ENCODE measurements at regions not wholly inside any gene's neighbourhood (a gene's known extent, or its start where the extent isn't known, plus 50 kb on each side); places are given as distances from the start of the nearest gene placed in this dataset.

DNA sequence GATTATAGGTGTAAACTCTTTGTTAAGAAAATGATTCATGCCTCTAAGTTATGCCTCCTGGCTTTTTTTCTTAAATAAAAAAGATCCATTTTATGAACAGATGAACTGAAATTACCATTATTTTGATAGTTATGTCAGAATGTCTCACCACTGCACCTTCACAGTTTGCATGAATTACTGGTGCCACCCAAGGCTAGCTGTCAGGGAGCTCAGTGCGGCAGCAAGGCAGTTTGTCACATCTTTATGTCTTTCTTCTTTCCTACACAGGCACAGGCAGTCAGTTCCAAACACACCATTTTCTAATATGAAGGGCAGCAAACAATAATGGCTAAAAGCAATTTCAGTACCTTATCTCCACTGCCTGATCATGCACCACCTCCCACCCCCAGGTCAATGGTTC is 147.7 kb downstream of the SREK1 start:
- TF ChIP-seq, protein P1, sequence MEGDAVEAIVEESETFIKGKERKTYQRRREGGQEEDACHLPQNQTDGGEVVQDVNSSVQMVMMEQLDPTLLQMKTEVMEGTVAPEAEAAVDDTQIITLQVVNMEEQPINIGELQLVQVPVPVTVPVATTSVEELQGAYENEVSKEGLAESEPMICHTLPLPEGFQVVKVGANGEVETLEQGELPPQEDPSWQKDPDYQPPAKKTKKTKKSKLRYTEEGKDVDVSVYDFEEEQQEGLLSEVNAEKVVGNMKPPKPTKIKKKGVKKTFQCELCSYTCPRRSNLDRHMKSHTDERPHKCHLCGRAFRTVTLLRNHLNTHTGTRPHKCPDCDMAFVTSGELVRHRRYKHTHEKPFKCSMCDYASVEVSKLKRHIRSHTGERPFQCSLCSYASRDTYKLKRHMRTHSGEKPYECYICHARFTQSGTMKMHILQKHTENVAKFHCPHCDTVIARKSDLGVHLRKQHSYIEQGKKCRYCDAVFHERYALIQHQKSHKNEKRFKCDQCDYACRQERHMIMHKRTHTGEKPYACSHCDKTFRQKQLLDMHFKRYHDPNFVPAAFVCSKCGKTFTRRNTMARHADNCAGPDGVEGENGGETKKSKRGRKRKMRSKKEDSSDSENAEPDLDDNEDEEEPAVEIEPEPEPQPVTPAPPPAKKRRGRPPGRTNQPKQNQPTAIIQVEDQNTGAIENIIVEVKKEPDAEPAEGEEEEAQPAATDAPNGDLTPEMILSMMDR (IDR thresholded peaks at IDR 0.05; ENCODE audit: low read depth, low read length, poor library complexity, severe bottlenecking): no peak
- no peak for TF ChIP-seq EZH2phosphoT487 (IDR thresholded peaks at IDR 0.05; ENCODE audit: borderline replicate concordance, low read length)

Data from DOHH2 (cell line).